RWPE2 (cell line): ENCODE measurements at regions not wholly inside any gene's neighbourhood (a gene's known extent, or its start where the extent isn't known, plus 50 kb on each side); places are given as distances from the start of the nearest gene placed in this dataset.

ENCODE experiments used
- ATAC-seq: fragments of 200-7000 bp; cut with Tn5 transposase; 3 replicates; pipeline ENCODE4 v1.9.1; 2021; ENCODE audit warnings: low read depth
- DNase-seq: peaks from one replicate; pipeline ENCODE4 v3.0.0-alpha.2; 2020; ENCODE audit warnings: low spot score
- H3K27ac ChIP-seq: fragments of 450-650 bp; 2 replicates; pipeline ENCODE4 v1.5.1; 2017; ENCODE audit warnings: mild to moderate bottlenecking; ENCODE audit not compliant: poor library complexity, severe bottlenecking
- H3K27me3 ChIP-seq: fragments of 250-450 bp; sonication (Bioruptor Pico); 2 replicates; pipeline ENCODE4 v1.5.1; 2021; ENCODE audit warnings: mild to moderate bottlenecking, moderate library complexity; ENCODE audit not compliant: insufficient read depth, poor library complexity, severe bottlenecking
- H3K36me3 ChIP-seq: fragments of 250-450 bp; sonication (Bioruptor Pico); 2 replicates; pipeline ENCODE4 v1.5.1; 2020; ENCODE audit warnings: low read depth, mild to moderate bottlenecking, moderate library complexity
- H3K4me1 ChIP-seq: fragments of 250-450 bp; sonication (Bioruptor Pico); 2 replicates; pipeline ENCODE4 v1.5.1; 2021; ENCODE audit warnings: mild to moderate bottlenecking, moderate library complexity; ENCODE audit not compliant: insufficient read depth, poor library complexity, severe bottlenecking
- H3K4me3 ChIP-seq: fragments of 250-450 bp; sonication (Bioruptor Pico); 2 replicates; pipeline ENCODE4 v1.5.1; 2021; ENCODE audit warnings: mild to moderate bottlenecking, moderate library complexity; ENCODE audit not compliant: severe bottlenecking
- H3K9me3 ChIP-seq: fragments of 250-450 bp; sonication (Bioruptor Pico); 2 replicates; pipeline ENCODE4 v1.5.1; 2021; ENCODE audit warnings: mild to moderate bottlenecking, moderate library complexity; ENCODE audit not compliant: severe bottlenecking
- TF ChIP-seq, protein P1 (sequence below): fragments of 450-650 bp; IDR thresholded peaks from one replicate; pipeline ENCODE4 v1.5.1; 2017; ENCODE audit warnings: mild to moderate bottlenecking, moderate library complexity; ENCODE audit not compliant: poor library complexity, severe bottlenecking

DNA sequence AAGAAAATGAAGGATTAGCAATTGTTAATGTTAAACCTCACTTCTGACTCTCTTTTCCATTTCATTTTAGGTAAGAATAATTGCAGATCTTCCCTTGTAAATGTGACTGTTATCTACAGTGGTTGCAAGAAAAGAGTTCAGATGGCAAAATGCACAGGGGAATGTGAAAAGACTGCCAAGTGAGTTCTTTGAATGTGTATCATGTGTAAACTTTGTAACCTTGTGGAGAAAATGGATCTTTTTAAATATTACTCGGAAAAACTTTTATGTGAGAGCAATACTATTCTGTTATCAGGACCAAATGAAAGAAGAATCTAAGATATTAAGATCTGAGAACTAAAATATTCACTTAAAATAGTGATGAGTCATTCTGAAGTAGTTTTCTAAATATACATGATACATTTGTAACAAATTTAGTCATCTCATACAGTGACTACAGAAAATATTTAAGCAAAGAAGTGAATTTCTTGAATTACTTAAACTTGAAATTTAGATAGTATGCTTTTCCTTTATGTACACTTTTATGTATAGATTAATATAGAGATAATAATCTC is 122.5 kb upstream of the CNTN1 start:
- DNase-seq (no peak), ATAC-seq (no peak)
- H3K4me1 ChIP-seq = no peaks in the 10 kb centered on the region
- TF ChIP-seq, protein P1, sequence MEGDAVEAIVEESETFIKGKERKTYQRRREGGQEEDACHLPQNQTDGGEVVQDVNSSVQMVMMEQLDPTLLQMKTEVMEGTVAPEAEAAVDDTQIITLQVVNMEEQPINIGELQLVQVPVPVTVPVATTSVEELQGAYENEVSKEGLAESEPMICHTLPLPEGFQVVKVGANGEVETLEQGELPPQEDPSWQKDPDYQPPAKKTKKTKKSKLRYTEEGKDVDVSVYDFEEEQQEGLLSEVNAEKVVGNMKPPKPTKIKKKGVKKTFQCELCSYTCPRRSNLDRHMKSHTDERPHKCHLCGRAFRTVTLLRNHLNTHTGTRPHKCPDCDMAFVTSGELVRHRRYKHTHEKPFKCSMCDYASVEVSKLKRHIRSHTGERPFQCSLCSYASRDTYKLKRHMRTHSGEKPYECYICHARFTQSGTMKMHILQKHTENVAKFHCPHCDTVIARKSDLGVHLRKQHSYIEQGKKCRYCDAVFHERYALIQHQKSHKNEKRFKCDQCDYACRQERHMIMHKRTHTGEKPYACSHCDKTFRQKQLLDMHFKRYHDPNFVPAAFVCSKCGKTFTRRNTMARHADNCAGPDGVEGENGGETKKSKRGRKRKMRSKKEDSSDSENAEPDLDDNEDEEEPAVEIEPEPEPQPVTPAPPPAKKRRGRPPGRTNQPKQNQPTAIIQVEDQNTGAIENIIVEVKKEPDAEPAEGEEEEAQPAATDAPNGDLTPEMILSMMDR = no peak
- no peaks in the 10 kb centered on the region for H3K27me3 ChIP-seq
- H3K4me3 ChIP-seq = no peak overlapping the region
- no peak overlapping the region for H3K27ac ChIP-seq
- H3K9me3 ChIP-seq = no peaks in the 10 kb centered on the region
- H3K36me3 ChIP-seq = no peaks in the 10 kb centered on the region

DNA sequence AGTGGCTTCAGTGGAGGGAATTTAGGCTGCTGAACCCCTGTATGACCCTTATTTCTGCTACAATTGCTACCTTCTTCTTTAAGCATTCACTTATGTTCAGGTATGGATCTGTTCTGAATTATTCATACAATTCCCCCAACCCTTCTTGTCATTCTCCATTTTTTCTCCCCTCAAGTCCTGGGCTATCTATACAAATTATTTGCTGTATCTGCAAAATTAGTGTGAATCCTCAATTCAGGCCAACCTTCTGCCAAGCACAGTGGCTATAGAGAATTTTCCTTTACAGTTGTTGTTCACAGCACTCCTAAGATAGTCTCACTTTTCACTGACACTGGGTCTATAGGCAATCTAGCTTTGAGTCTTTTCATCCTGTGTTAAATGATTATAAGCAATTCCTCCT is 119.2 kb upstream of the CNTN1 start:
- H3K27me3 ChIP-seq = no peaks in the 10 kb centered on the region
- DNase-seq (no peak), ATAC-seq (no peak)
- no peaks in the 10 kb centered on the region for H3K4me1 ChIP-seq
- H3K4me3 ChIP-seq = no peak overlapping the region
- no peaks in the 10 kb centered on the region for H3K36me3 ChIP-seq
- TF ChIP-seq, protein P1 = no peak
- H3K27ac ChIP-seq = no peak overlapping the region
- no peaks in the 10 kb centered on the region for H3K9me3 ChIP-seq

DNA sequence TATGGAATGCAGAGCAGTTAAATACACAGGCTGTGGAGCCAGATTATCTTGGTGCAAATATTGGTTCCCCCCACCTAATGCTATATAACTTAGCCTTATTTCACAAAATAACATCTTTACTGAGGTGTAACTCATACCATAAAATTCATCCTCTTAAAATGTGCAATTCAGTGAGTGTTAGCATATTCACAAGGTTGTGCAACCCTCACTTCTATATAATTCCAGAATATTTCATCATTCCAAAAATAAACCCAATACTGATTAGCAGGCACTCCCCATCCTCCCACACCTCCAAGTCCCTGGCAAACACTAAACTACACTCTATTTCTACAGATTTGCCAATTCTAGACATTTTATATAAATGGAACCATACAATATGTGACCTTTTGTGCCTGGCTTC is 116.3 kb upstream of the CNTN1 start:
- H3K27ac ChIP-seq = no peak overlapping the region
- H3K4me3 ChIP-seq = no peak overlapping the region
- no peaks in the 10 kb centered on the region for H3K27me3 ChIP-seq
- DNase-seq = no peak
- ATAC-seq = no peak
- H3K4me1 ChIP-seq = no peaks in the 10 kb centered on the region
- H3K9me3 ChIP-seq = no peaks in the 10 kb centered on the region
- TF ChIP-seq, protein P1 = no peak
- H3K36me3 ChIP-seq = no peaks in the 10 kb centered on the region

DNA sequence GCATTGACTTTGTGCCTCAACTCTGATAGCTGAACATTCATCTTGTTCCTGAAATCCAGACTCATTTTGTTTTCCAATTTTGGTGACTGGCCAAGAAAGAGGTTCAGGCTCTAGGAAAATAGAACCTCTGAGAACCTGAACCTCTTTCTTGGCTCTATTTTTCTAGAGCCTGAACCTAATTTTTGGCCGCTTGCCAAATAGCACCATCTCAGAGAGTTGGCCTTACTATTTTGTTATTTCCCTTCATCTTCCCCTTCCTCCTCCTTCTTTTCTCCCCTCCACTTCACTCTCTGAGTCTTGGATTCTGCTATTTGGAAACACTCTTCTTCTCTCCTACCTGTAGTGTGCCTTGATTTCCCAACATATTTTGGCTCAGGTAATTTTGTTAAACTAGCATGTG is 114.4 kb upstream of the CNTN1 start:
- no peaks in the 10 kb centered on the region for H3K9me3 ChIP-seq
- ATAC-seq = no peak

DNA sequence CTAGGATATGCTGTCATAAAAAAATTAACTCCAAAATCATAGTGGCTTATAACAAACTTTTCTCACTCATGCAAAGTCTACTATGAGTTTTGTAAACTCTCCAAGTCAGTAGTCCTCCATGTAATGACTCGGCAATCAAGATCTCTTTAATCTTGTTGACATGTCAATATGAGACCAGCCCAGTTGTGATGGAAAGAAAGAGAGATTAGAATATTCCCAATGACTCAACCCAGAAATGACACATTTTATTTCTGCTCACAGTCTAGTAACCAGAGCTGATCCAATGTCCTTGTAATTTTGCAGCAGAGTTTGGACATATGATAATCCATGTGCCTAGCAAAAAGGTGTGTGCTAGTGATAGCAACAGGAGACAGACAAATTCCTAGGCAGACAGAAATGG is 112.6 kb upstream of the CNTN1 start:
- H3K27me3 ChIP-seq = no peaks in the 10 kb centered on the region
- H3K4me3 ChIP-seq = no peak overlapping the region
- no peaks in the 10 kb centered on the region for H3K36me3 ChIP-seq
- DNase-seq = no peak
- H3K4me1 ChIP-seq = no peaks in the 10 kb centered on the region
- no peak for ATAC-seq
- TF ChIP-seq, protein P1 = no peak
- no peak overlapping the region for H3K27ac ChIP-seq
- H3K9me3 ChIP-seq = no peaks in the 10 kb centered on the region

More for the DNA sequence above, 114.4 kb upstream of the CNTN1 start:
- H3K27me3 ChIP-seq = no peaks in the 10 kb centered on the region
- DNase-seq = no peak
- no peaks in the 10 kb centered on the region for H3K4me1 ChIP-seq
- no peaks in the 10 kb centered on the region for H3K36me3 ChIP-seq
- no peak overlapping the region for H3K27ac ChIP-seq
- TF ChIP-seq, protein P1 = no peak
- no peak overlapping the region for H3K4me3 ChIP-seq
